GM23248 (cell line): ENCODE measurements at regions not wholly inside any gene's neighbourhood (a gene's known extent, or its start where the extent isn't known, plus 50 kb on each side); places are given as distances from the start of the nearest gene placed in this dataset.

Experiments
- DNase-seq: peaks from one replicate; pipeline ENCODE4 v3.0.0-alpha.2; 2015
- H2AFZ ChIP-seq: fragments of 200-600 bp; sonication (generic); 2 replicates; pipeline ENCODE4 v1.6.1; 2016; ENCODE audit warnings: antibody characterized with exemption
- H3F3A ChIP-seq: fragments of 200-600 bp; sonication (generic); 2 replicates; pipeline ENCODE4 v1.6.1; 2016; ENCODE audit warnings: mild to moderate bottlenecking, antibody characterized with exemption, mixed run types; ENCODE audit not compliant: insufficient read depth
- H3K27ac ChIP-seq: fragments of 200-600 bp; sonication (generic); 2 replicates; pipeline ENCODE4 v1.5.1; 2016; ENCODE audit warnings: mild to moderate bottlenecking
- H3K27me3 ChIP-seq: fragments of 200-600 bp; sonication (generic); replicated peaks from 2 replicates; pipeline ENCODE4 v1.6.1; 2016; ENCODE audit warnings: mild to moderate bottlenecking; ENCODE audit not compliant: insufficient read depth
- H3K36me3 ChIP-seq: fragments of 200-600 bp; sonication (generic); 2 replicates; pipeline ENCODE4 v1.6.1; 2016; ENCODE audit warnings: low read depth, mild to moderate bottlenecking
- H3K4me1 ChIP-seq: fragments of 200-600 bp; sonication (generic); 2 replicates; pipeline ENCODE4 v1.6.1; 2016; ENCODE audit warnings: mild to moderate bottlenecking; ENCODE audit not compliant: insufficient read depth
- H3K4me2 ChIP-seq: fragments of 200-600 bp; sonication (generic); one replicate; pipeline ENCODE4 v1.6.1; 2016; ENCODE audit warnings: mild to moderate bottlenecking; ENCODE audit not compliant: unreplicated experiment
- H3K4me3 ChIP-seq: fragments of 200-600 bp; sonication (generic); 2 replicates; pipeline ENCODE4 v1.5.1; 2016; ENCODE audit warnings: mild to moderate bottlenecking
- H3K79me2 ChIP-seq: fragments of 200-600 bp; sonication (generic); 2 replicates; pipeline ENCODE4 v1.6.1; 2016; ENCODE audit warnings: mild to moderate bottlenecking; ENCODE audit not compliant: insufficient read depth
- H3K9ac ChIP-seq: fragments of 200-600 bp; sonication (generic); 2 replicates; pipeline ENCODE4 v1.6.1; 2016; ENCODE audit warnings: mild to moderate bottlenecking
- H3K9me2 ChIP-seq: fragments of 200-600 bp; sonication (generic); 2 replicates; pipeline ENCODE4 v1.6.1; 2016; ENCODE audit warnings: mixed run types, mild to moderate bottlenecking, moderate library complexity; ENCODE audit not compliant: insufficient read depth
- H3K9me3 ChIP-seq: fragments of 200-600 bp; sonication (generic); one replicate; pipeline ENCODE4 v1.6.1; 2017; ENCODE audit warnings: low read depth
- H4K20me1 ChIP-seq: fragments of 200-600 bp; sonication (generic); 2 replicates; pipeline ENCODE4 v1.6.0; 2016; ENCODE audit not compliant: insufficient read depth
- EZH2 ChIP-seq: fragments of 200-600 bp; sonication (generic); IDR thresholded peaks from 2 replicates; pipeline ENCODE4 v1.6.1; 2018; ENCODE audit warnings: antibody characterized with exemption, mild to moderate bottlenecking; ENCODE audit not compliant: insufficient read depth, poor library complexity, severe bottlenecking
- EZH2phosphoT487 ChIP-seq: fragments of 200-600 bp; sonication (generic); IDR thresholded peaks from 2 replicates; pipeline ENCODE4 v1.6.1; 2018; ENCODE audit warnings: antibody characterized with exemption, moderate library complexity, mild to moderate bottlenecking, low read depth; ENCODE audit not compliant: insufficient read depth
- WGBS, 2 experiments: methylation state at CpG; one replicate each; pipeline ENCODE4 v1.1.6; 2015 to 2017; ENCODE audit warnings: low lambda C conversion rate in 2 of 2, low coverage in 1 of 2; ENCODE audit errors: missing lambda C conversion rate in 2 of 2; 5-methylcytosine and 5-hydroxymethylcytosine counted together
- in situ Hi-C: fragments of 300-500 bp; cut with MboI; formaldehyde crosslinking; loops from 2 replicates; pipeline ENCODE4 v1.15.0; 2020

- H3K27ac ChIP-seq, result no peak overlapping the region
- no peaks in the 10 kb centered on the region for H3K79me2 ChIP-seq
- TF ChIP-seq EZH2 (no peak), EZH2phosphoT487 (no peak)
- no peaks in the 10 kb centered on the region for H3K36me3 ChIP-seq
- in situ Hi-C loops, result no loop called here
- no peaks in the 10 kb centered on the region for H3K4me1 ChIP-seq
- no peaks in the 10 kb centered on the region for H4K20me1 ChIP-seq
- no peak overlapping the region for H3K4me2 ChIP-seq
- H3K9me3 ChIP-seq, result no peaks in the 10 kb centered on the region
- H3K4me3 ChIP-seq, result no peak overlapping the region
- no peaks in the 10 kb centered on the region for H3K9me2 ChIP-seq
- no peaks in the 10 kb centered on the region for H3F3A ChIP-seq
- H2AFZ ChIP-seq, result no peak overlapping the region
- no peak overlapping the region for H3K9ac ChIP-seq
- no peaks in the 10 kb centered on the region for H3K27me3 ChIP-seq
- DNase-seq, result no peak
These were observed 309.2 kb downstream of the CEMIP2 start for GRCh38 chr9:71459082-71459481.

- no peak overlapping the region for H3K9ac ChIP-seq
These were observed 321.6 kb downstream of the CEMIP2 start for GRCh38 chr9:71446473-71447411.

DNA sequence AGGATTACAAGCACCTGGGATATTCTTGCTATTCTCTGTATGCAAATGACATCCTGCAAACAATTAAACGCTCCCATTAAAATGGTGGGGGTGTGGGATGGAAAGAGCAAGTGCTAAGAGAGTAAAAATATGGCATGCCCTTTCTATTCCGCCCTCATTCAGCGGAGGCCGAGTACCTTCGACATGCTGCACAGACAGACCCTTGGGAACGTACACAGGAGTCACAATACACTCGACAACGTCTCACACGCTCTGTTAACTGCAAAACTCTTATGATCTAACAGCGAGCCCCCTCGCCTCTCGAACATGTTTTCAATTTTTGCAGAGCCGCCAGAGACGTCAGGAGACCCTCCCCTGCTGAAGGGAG lies 322.2 kb downstream of the CEMIP2 start:
- TF ChIP-seq EZH2 (no peak), EZH2phosphoT487 (no peak)
- Histone ChIP-seq H2AFZ (peak overlapping the region; percentile 46; the same call in 1 of the 2 replicates), H3K36me3 (no peaks in the 10 kb centered on the region), H3K9ac (no peak overlapping the region), H3K4me1 (no peaks in the 10 kb centered on the region), H3K4me3 (0 out of 2 replicates have a peak overlapping the region, but pooled peaks have one; percentile 72), H3K4me2 (no peak overlapping the region), H3K79me2 (no peaks in the 10 kb centered on the region), H3K27me3 (peaks cover 44% of the 10 kb centered on the region), H4K20me1 (no peaks in the 10 kb centered on the region), H3K9me2 (no peaks in the 10 kb centered on the region), H3K9me3 (no peaks in the 10 kb centered on the region), H3F3A (no peaks in the 10 kb centered on the region), H3K27ac (no peak overlapping the region)
- no peak for DNase-seq
- in situ Hi-C loops, result no loop called here
- WGBS, 2 experiments, result 21 to 29% methylated on average over 14 of the region's 14 CpGs

More at GRCh38 chr9:71446473-71447411, 321.6 kb downstream of the CEMIP2 start:
- in situ Hi-C loops, result no loop called here
- H3K9me2 ChIP-seq, result no peaks in the 10 kb centered on the region
- H3K9me3 ChIP-seq, result no peaks in the 10 kb centered on the region
- peak overlapping the region; percentile 46 for H2AFZ ChIP-seq
- H3K4me2 ChIP-seq, result peak overlapping the region; percentile 77
- no peaks in the 10 kb centered on the region for H3K4me1 ChIP-seq
- H3K79me2 ChIP-seq, result no peaks in the 10 kb centered on the region
- peak; percentile 81 for DNase-seq
- peak overlapping the region; percentile 72 for H3K4me3 ChIP-seq
- peak; percentile 36 for TF ChIP-seq EZH2
- no peak for TF ChIP-seq EZH2phosphoT487
- H4K20me1 ChIP-seq, result no peaks in the 10 kb centered on the region
- WGBS, 2 experiments, result 5% methylated on average over 62 to 72 of the region's 73 CpGs
- H3K27me3 ChIP-seq, result peaks cover 44% of the 10 kb centered on the region
- H3K36me3 ChIP-seq, result no peaks in the 10 kb centered on the region
- no peaks in the 10 kb centered on the region for H3F3A ChIP-seq
- H3K27ac ChIP-seq, result no peak overlapping the region

DNA sequence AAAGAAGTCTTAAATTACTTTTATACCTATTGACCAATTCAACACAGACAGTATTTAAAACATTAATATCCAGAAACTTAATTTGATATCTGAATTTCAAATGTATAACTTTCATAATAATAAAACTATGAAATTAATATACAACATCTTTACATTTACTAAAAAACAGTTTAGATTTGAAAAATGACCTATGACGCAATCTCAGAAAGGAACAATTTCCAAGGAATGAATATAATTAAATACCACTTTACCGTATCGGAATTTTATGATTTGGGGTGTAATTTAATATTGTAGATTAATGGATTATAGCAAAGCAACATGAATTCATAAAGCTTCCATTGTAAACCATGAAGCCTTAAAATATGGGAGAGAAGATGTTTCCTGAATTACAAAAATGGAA lies 321.5 kb upstream of the TRPM3 start:
- DNase-seq, result no peak
- no peaks in the 10 kb centered on the region for H3K9me2 ChIP-seq
- H4K20me1 ChIP-seq, result no peaks in the 10 kb centered on the region
- H3K27me3 ChIP-seq, result peaks cover 34% of the 10 kb centered on the region
- no peaks in the 10 kb centered on the region for H3K79me2 ChIP-seq
- H3K4me1 ChIP-seq, result no peaks in the 10 kb centered on the region
- no peaks in the 10 kb centered on the region for H3K9me3 ChIP-seq
- no peaks in the 10 kb centered on the region for H3K36me3 ChIP-seq
- in situ Hi-C loops, result no loop called here
- no peak overlapping the region for H3K4me2 ChIP-seq
- H2AFZ ChIP-seq, result no peak overlapping the region
- TF ChIP-seq EZH2 (no peak), EZH2phosphoT487 (no peak)
- WGBS, 2 experiments, result 71 to 74% methylated on average over 3 of the region's 3 CpGs
- no peaks in the 10 kb centered on the region for H3F3A ChIP-seq
- no peak overlapping the region for H3K9ac ChIP-seq
- no peak overlapping the region for H3K27ac ChIP-seq
- no peak overlapping the region for H3K4me3 ChIP-seq
